ENCODE measurements at regions not wholly inside any gene's neighbourhood (a gene's known extent, or its start where the extent isn't known, plus 50 kb on each side); places are given as distances from the start of the nearest gene placed in this dataset.
A peak's percentile ranks its signal among the peaks of the same experiment; 100 is the strongest.
"Not testable (repeated sequence)": the region's sequence is repeated elsewhere in the genome, so short reads cannot be mapped to it uniquely, and the experiment has no call there.

DNA sequence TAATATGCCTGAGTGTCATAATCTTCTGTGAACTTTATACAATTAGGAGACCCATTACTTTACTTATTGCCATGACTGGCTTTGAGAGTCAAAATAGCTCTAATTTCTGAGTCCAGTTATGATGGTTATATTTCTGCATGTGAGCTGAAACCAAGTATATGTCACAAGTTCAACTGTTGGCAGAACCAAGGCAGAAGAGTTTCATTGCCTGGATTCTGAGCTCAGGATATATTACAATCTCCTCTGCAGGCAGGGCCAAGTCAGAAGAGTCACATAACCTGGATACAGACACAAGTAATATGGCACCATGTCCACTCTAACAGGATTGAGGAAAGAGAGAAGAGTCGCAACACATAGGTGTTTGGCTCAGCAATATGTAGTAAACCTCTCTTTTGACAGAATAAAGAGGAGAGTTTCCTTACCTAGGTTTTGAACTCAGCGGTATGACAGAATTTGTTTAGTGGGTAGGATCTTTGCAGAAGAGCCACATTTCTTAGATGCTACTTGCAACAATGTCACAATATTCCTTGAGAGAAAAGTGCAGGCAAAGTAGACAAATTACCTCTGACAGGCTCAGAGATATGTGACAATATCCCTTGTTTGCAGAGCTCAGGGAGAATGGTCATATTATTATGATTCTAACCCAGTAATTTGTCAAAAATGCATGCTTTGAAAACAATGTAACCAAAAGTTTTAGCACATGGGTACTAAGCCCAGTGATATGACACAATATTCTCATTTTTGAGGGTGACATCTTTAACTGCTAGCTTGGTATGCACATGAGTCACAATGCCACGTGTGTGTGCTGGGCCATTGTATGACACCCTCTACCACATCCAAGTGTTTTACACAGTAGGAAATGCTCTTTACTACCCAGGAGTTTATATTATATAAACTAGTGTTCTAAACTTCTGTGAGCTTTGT is 895.3 kb upstream of the AMELY start:
- no peak for DNase-seq (ENCODE audit: low read depth in 3 of 3)

DNA sequence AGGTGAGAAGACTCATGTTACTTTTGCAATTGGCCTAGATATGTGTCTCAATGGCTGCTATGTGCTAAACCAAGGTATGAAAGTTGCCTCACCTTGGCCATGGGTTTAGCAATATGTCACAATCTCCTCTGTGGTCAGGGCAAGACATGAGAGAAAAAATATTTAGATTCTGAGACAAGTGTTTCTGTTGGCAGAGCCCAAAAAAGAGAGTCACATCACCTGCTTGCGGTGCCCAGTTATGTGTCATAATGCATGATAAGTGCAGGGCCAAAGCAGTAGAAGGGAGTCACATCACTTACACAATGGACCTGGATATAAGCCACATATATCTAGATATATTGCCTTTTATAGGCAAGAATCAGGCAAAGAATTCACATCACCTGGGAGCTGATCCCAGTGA is 894.1 kb upstream of the AMELY start:
- no peak for DNase-seq (ENCODE audit: low read depth in 3 of 3)

DNA sequence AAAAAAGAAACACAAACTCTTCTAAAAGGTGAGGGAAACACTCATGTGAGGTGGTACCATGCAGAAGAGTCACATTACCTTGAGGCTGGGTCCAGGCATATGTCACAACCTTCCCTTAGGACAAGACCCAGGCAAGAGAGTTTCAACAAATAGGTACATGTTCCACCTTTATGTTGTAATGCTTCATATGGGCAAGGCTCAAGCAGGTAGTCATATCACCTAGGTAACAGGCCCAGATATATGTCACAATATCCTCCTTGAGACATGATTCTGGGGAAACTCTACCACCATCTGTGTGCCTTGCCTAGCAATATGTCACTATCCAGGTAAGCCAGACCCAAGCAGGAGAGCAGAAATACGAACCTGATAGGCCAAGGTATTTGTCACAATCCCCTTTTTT is 892.2 kb upstream of the AMELY start:
- no peak for DNase-seq (ENCODE audit: low read depth in 3 of 3)

DNA sequence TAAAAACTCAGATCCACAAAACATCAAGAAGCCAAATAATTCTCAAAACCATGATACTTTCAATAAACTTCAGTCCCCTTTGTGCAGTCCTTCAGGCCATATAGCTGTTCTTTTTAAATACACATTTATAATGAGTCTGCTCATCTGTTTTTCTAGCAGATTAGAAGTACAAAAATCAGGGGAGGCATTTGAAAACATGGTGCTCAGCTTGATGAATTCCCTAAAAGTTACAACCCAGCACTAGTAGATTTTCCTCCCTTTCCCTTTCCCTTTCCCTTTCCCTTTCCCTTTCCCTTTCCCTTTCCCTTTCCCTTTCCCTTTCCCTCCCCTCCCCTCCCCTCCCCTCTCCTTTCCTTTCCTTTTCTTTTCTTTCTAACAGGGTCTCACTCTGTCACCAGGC is 884.6 kb upstream of the AMELY start:
- DNase-seq (ENCODE audit: low read depth in 3 of 3): no peak

DNA sequence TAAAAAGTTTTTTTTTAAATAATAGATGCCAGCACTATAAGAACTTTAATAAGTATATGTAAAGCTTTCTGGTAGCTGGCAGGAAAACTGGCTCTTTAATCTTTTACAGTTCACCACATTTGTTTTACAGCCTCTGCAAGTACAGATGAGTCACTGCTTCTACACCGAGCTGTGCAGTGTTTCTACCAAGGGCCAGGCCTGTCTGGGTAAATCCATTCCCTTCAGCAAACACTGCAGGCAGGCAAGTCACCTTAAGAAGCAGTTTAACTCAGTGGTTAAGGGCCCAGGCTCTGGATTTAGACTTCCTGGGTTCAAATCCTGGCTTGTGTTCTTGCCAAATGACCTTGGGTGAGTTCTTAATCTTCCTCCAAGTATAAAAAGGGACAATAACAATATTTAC is 882.9 kb upstream of the AMELY start:
- no peak for DNase-seq (ENCODE audit: low read depth in 3 of 3)

DNA sequence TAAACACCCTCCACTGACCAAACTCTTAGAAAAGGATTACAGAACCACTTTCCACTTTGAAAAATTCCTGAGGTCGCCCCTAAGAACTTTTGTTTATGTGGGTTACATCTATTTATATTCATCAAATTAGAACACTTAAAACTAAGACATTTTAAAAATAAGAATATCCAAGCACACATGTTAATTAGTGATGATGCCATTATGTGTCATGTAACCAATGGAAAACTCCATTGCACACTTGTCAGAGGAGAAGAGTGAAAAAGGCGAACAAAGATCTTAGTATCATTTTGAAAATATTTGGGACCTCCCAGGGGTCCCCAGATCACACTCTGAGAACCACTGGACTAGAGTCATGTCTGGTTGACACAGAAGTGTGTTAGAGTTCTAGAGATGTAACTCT is 882.4 kb upstream of the AMELY start:
- no peak for DNase-seq (ENCODE audit: low read depth in 3 of 3)

- no peak for DNase-seq (ENCODE audit: low read depth in 3 of 3)
Observed at GRCh38 chrY:7792431-7792830, 880.9 kb upstream of the AMELY start.

DNA sequence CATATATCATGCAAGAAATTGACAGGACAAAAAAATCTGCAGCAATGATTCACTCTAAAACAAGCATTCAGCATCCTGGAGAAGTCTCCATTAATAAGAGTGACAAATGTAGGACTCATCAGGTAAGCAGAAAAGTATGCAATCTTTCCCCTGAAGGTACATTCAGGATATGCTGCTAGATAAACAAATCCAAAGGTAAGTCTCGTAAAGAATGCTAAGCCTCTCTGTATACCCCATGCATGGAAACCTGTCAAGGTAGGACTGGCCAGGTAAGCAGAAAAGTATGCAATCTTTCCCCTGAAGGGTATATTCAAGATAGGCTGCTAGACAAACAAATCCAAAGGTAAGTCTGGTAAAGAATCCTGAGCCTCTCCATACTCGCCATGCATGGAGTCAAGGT is 869.9 kb upstream of the AMELY start:
- DNase-seq (ENCODE audit: low read depth in 3 of 3): no peak

DNA sequence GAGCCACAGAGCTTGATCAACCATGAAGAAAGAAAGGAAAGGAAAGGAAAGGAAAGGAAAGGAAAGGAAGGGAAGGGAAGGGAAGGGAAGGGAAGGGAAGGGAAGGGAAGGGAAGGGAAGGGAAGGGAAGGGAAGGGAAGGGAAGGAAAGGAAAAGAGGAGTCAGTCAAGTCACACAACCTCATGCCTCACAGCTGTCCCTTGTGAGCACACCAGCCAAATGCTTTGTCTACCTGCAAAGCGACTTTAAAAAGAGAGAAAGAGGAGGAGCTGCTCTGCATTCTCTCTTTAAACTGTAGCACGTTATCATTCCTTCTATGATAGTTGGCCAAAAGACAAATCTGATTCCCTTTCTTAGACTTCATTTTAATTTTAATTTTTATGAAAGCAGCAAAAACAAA is 863.9 kb upstream of the AMELY start:
- not testable (repeated sequence) for DNase-seq (ENCODE audit: low read depth in 3 of 3)

DNA sequence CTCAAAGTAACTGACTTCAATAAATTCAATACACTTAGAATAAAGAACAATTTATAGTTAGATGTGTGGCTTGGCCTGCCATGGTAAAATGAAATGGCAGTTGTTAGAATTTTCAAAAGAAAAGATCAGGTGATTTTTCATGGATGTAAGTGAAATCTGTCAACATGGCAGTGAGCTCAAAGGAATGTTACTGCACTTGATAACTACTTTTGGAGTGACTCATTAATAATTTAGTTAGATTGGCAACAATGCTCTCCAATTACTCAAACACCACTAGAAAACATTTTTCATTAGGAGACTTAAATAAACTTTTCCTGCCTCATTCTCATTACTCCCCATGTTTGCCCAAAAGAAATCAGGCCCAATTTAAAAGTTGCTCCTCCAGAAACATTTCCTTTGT is 860.2 kb upstream of the AMELY start:
- DNase-seq (ENCODE audit: low read depth in 3 of 3): no peak

- no peak for DNase-seq (ENCODE audit: low read depth in 3 of 3)
Observed at GRCh38 chrY:7769790-7770375, 858.3 kb upstream of the AMELY start.

GRCh38 chrY:7768901-7769300 is 857.3 kb upstream of the AMELY start:
- DNase-seq (ENCODE audit: low read depth in 3 of 3): no peak

DNA sequence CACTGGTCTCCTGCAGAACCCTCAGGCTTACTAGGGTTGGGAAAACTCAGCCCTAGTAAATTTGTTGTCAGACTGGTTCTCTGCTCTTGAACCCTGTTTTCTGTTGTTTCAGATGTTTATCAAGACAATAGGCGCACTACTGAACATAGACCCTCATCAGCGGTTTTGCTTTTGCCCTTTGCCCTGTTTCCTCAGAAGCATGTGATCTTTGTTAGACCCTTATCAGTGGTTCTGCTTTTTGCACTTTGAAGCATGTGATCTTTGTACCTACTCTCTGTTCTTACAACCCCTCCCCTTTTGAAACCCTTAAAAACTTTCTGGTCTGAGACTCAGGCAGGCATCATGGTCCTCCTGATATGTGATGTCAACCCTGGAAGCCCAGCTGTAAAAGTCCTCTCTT is 842.2 kb upstream of the AMELY start:
- no peak for DNase-seq (ENCODE audit: low read depth in 3 of 3)

GRCh38 chrY:7746781-7747180 is 835.2 kb upstream of the AMELY start:
- no peak for DNase-seq (ENCODE audit: low read depth in 3 of 3)

- no peak for DNase-seq (ENCODE audit: low read depth in 3 of 3)
Observed at GRCh38 chrY:7745581-7745901, 834.0 kb upstream of the AMELY start.

DNA sequence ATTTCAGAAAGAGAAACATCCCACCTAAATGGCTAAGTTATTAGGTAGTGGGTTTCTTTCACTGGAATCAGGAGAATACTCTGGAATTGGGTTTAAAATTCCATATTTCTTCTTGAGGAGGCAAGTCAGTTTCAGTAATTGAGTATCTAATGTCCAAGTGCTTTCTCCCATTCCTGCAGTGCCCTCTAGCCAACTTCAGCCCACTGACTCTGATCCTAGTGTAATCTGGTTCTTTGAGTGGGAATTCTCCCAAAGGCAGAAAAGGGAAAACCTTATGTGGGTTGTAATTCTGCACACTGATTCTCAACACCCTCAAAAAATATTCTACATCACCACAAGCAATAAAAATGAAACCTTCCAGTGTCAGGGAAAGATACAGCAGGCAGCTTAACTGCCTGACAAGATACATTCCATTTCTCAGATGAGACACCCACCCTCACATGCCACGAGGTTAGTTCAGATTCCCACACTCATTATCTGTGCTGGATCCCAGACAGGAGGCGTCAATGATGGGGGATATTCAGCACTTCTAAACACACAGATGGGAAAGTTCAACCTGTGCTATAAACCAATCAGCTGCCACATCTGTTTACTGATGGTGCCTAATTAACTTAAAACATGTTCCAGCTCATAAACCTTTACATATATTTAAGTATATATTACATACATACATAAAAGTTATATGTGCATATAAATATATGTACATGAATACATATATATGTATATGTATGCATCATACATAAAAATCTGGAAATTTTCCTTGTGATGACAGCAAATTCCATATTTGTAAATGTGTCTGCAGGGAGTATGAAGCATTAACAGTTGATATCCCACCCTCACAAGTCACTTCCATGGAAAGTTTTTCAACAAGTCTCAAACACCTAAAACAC is 833.4 kb upstream of the AMELY start:
- no peak for DNase-seq (ENCODE audit: low read depth in 3 of 3)

GRCh38 chrY:7736847-7737365 is 825.4 kb upstream of the AMELY start:
- no peak for DNase-seq (ENCODE audit: low read depth in 3 of 3)

DNA sequence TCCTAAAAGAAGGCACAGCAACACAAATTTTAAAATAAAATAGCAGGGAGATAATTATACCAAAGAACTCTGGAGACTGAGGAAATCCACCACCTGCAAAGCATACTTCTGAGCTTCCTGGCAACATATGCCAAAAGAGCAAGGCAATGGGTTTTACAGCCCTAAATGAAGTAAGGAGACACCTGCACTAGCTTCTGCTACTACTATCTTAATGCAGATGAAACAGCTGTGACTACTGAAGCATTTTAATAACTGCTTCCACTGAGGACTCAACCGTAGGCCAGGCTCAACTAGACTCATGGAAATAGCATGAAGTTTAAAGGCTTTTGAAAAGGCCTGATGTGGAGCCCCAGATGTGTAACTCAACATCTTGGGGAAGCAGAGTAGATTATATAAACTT is 820.1 kb upstream of the AMELY start:
- DNase-seq (ENCODE audit: low read depth in 3 of 3): no peak

- no peak for DNase-seq (ENCODE audit: low read depth in 3 of 3)
Observed at GRCh38 chrY:7730664-7731063, 819.1 kb upstream of the AMELY start.

- no peak for DNase-seq (ENCODE audit: low read depth in 3 of 3)
Observed at GRCh38 chrY:7730071-7730470, 818.5 kb upstream of the AMELY start.

- no peak for DNase-seq (ENCODE audit: low read depth in 3 of 3)
Observed at GRCh38 chrY:7729318-7730011, 817.9 kb upstream of the AMELY start.

- DNase-seq (ENCODE audit: low read depth in 3 of 3): peak in 1 of 3 donors; percentile 4
Observed at GRCh38 chrY:7728935-7729317, 817.4 kb upstream of the AMELY start.
